ENCODE measurements at regions not wholly inside any gene's neighbourhood (a gene's known extent, or its start where the extent isn't known, plus 50 kb on each side); places are given as distances from the start of the nearest gene placed in this dataset.

- TF ChIP-seq POLR2A (IDR thresholded peaks at IDR 0.05; ENCODE audit: low read depth, low read length) = no peak
- TF ChIP-seq, protein P1, sequence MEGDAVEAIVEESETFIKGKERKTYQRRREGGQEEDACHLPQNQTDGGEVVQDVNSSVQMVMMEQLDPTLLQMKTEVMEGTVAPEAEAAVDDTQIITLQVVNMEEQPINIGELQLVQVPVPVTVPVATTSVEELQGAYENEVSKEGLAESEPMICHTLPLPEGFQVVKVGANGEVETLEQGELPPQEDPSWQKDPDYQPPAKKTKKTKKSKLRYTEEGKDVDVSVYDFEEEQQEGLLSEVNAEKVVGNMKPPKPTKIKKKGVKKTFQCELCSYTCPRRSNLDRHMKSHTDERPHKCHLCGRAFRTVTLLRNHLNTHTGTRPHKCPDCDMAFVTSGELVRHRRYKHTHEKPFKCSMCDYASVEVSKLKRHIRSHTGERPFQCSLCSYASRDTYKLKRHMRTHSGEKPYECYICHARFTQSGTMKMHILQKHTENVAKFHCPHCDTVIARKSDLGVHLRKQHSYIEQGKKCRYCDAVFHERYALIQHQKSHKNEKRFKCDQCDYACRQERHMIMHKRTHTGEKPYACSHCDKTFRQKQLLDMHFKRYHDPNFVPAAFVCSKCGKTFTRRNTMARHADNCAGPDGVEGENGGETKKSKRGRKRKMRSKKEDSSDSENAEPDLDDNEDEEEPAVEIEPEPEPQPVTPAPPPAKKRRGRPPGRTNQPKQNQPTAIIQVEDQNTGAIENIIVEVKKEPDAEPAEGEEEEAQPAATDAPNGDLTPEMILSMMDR (conservative IDR thresholded peaks at IDR 0.05; ENCODE audit: low read depth, low read length) = no peak
Observed at GRCh38 chr12:19972325-19973288, 395.7 kb upstream of the PDE3A start.
